Activated T-helper 9 cell treated with anti-CD3 and anti-CD28 coated beads, Interleukin-2, amount 50 U/mL, for 16 hours (primary cell): ENCODE measurements at regions not wholly inside any gene's neighbourhood (a gene's known extent, or its start where the extent isn't known, plus 50 kb on each side); places are given as distances from the start of the nearest gene placed in this dataset.

Source experiments
- DNase-seq: peaks from one replicate; pipeline ENCODE4 v3.0.0-alpha.2; 2020; ENCODE audit warnings: low read depth

- no peak for DNase-seq
These were observed 192.2 kb downstream of the ZFP36L2 start for GRCh38 chr2:43034242-43034619.

GRCh38 chr2:43033466-43034241 is 192.8 kb downstream of the ZFP36L2 start:
- no peak for DNase-seq

- DNase-seq: no peak
These were observed 193.5 kb downstream of the ZFP36L2 start for GRCh38 chr2:43033016-43033270.

GRCh38 chr2:43032213-43033015 is 194.0 kb downstream of the ZFP36L2 start:
- DNase-seq: no peak

- DNase-seq: no peak
These were observed 194.8 kb downstream of the ZFP36L2 start for GRCh38 chr2:43031471-43032212.

- no peak for DNase-seq
These were observed 195.7 kb downstream of the ZFP36L2 start for GRCh38 chr2:43030551-43031307.

GRCh38 chr2:43029186-43029585 is 197.2 kb downstream of the ZFP36L2 start:
- no peak for DNase-seq

- no peak for DNase-seq
These were observed 198.2 kb downstream of the ZFP36L2 start for GRCh38 chr2:43028188-43028587.

- DNase-seq: no peak
These were observed 199.1 kb downstream of the ZFP36L2 start for GRCh38 chr2:43027097-43027873.

- no peak for DNase-seq
These were observed 199.8 kb downstream of the ZFP36L2 start for GRCh38 chr2:43026426-43027096.

- DNase-seq: no peak
These were observed 200.6 kb downstream of the ZFP36L2 start for GRCh38 chr2:43025709-43026295.

GRCh38 chr2:43024515-43025011 is 201.8 kb downstream of the ZFP36L2 start:
- peak; percentile 6 for DNase-seq

- DNase-seq: no peak
These were observed 202.5 kb downstream of the ZFP36L2 start for GRCh38 chr2:43023791-43024514.

- DNase-seq: no peak
These were observed 203.5 kb downstream of the ZFP36L2 start for GRCh38 chr2:43022896-43023295.

GRCh38 chr2:43021791-43022509 is 204.5 kb downstream of the ZFP36L2 start:
- no peak for DNase-seq

GRCh38 chr2:43020990-43021669 is 205.3 kb downstream of the ZFP36L2 start:
- no peak for DNase-seq

- DNase-seq: no peak
These were observed 206.1 kb downstream of the ZFP36L2 start for GRCh38 chr2:43020296-43020695.

- no peak for DNase-seq
These were observed 206.7 kb downstream of the ZFP36L2 start for GRCh38 chr2:43019536-43020183.
